ENCODE measurements at regions not wholly inside any gene's neighbourhood (a gene's known extent, or its start where the extent isn't known, plus 50 kb on each side); places are given as distances from the start of the nearest gene placed in this dataset.

- H3K27ac ChIP-seq = no peak overlapping the region
- intact Hi-C loops (cut with DNase I) = no loop called here
- no peaks in the 10 kb centered on the region for H3K27me3 ChIP-seq
- DNase-seq (no peak), FAIRE-seq (no peak), ATAC-seq (no peak)
- 56 to 64% methylated on average over 3 of the region's 3 CpGs for WGBS, 2 donors
- no peaks in the 10 kb centered on the region for H3K9me3 ChIP-seq
- H3K4me1 ChIP-seq = no peaks in the 10 kb centered on the region
- TF ChIP-seq, protein P1, sequence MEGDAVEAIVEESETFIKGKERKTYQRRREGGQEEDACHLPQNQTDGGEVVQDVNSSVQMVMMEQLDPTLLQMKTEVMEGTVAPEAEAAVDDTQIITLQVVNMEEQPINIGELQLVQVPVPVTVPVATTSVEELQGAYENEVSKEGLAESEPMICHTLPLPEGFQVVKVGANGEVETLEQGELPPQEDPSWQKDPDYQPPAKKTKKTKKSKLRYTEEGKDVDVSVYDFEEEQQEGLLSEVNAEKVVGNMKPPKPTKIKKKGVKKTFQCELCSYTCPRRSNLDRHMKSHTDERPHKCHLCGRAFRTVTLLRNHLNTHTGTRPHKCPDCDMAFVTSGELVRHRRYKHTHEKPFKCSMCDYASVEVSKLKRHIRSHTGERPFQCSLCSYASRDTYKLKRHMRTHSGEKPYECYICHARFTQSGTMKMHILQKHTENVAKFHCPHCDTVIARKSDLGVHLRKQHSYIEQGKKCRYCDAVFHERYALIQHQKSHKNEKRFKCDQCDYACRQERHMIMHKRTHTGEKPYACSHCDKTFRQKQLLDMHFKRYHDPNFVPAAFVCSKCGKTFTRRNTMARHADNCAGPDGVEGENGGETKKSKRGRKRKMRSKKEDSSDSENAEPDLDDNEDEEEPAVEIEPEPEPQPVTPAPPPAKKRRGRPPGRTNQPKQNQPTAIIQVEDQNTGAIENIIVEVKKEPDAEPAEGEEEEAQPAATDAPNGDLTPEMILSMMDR (IDR thresholded peaks at IDR 0.05) = no peak
- no peaks in the 10 kb centered on the region for H3K36me3 ChIP-seq
- H3K4me3 ChIP-seq = no peak overlapping the region
These were observed 122.4 kb upstream of the NPY2R start for GRCh38 chr4:155085843-155086530.

DNA sequence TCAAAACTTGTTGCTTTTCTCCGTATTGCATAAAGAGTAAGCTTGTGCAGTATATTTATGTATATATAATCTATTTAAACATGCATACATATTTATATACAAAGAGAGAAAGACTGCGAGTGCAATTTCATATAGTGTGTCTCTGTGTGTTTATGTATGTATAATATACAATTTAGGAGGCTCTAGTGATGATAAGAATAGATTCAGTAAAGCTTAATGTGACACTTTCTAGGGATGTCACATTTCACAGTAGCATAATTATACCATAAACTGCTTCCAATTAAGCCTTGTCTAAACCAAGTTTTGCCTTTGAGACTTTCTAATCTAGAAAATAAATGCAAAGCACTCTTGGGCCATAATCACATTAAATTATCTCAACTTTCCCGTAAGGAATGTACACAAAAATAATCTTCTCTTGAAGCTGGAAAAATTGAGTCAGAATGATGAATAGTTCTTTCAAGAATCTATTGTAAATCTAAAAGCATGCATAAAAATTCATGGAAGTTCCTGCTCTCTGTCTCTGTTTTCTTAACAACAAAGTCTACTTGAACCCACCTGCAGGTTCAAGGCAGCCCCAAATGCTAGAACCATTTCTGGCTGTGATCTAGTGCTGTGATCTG lies 114.1 kb upstream of the NPY2R start:
- H3K4me3 ChIP-seq = no peak overlapping the region
- 63% methylated on average over 3 of the region's 3 CpGs for WGBS, 2 donors
- peaks cover 0 to 15% (median 0%) of the 10 kb centered on the region in 3 donors for H3K4me1 ChIP-seq
- ATAC-seq = no peak
- H3K27ac ChIP-seq = no peak overlapping the region
- no peaks in the 10 kb centered on the region for H3K36me3 ChIP-seq
- H3K27me3 ChIP-seq = no peaks in the 10 kb centered on the region
- FAIRE-seq = no peak
- TF ChIP-seq, protein P1 (IDR thresholded peaks at IDR 0.05) = no peak
- DNase-seq = no peak
- intact Hi-C loops (cut with DNase I) = no loop called here
- no peaks in the 10 kb centered on the region for H3K9me3 ChIP-seq

GRCh38 chr4:155099231-155099630 lies 109.2 kb upstream of the NPY2R start:
- no peaks in the 10 kb centered on the region for H3K36me3 ChIP-seq
- intact Hi-C loops (cut with DNase I) = no loop called here
- H3K9me3 ChIP-seq = no peaks in the 10 kb centered on the region
- no peak overlapping the region for H3K4me3 ChIP-seq
- no peak overlapping the region for H3K27ac ChIP-seq
- no peak for ATAC-seq
- H3K27me3 ChIP-seq = no peaks in the 10 kb centered on the region
- TF ChIP-seq, protein P1 (IDR thresholded peaks at IDR 0.05) = no peak
- WGBS, 2 donors = 78 to 92% methylated on average over 1 of the region's 1 CpG
- peaks cover 0 to 13% (median 0%) of the 10 kb centered on the region in 3 donors for H3K4me1 ChIP-seq
- FAIRE-seq = no peak
- no peak for DNase-seq

- H3K36me3 ChIP-seq = no peaks in the 10 kb centered on the region
- no peaks in the 10 kb centered on the region for H3K27me3 ChIP-seq
- TF ChIP-seq, protein P1 (IDR thresholded peaks at IDR 0.05) = no peak
- H3K27ac ChIP-seq = no peak overlapping the region
- H3K9me3 ChIP-seq = no peaks in the 10 kb centered on the region
- FAIRE-seq = no peak
- H3K4me3 ChIP-seq = no peak overlapping the region
- DNase-seq = no peak
- 45 to 50% methylated on average over 1 of the region's 1 CpG for WGBS, 2 donors
- ATAC-seq = no peak
- H3K4me1 ChIP-seq = no peaks in the 10 kb centered on the region
- intact Hi-C loops (cut with DNase I) = no loop called here
These were observed 101.8 kb upstream of the NPY2R start for GRCh38 chr4:155106629-155107028.

DNA sequence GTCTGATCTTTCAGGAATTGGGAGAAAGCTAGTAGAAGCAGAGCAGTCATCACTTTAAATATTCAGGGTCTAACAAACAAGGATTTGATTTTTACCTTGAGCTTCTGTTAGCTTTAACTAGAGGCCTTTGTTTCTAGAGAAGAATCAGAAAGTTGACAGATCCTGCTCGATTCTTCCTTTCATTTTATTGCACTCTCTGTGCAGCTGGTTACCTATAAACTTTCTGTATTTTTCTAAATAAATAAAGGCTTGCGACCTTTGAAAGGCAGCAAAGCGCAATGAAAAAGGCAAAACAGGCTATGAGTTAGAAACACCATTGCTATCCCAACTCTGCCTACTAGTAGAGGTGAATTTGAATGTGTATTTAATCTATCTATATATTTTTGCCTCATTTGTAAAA lies 101.4 kb upstream of the NPY2R start:
- Histone ChIP-seq H3K27me3 (no peaks in the 10 kb centered on the region), H3K9me3 (no peaks in the 10 kb centered on the region), H3K27ac (no peak overlapping the region), H3K36me3 (no peaks in the 10 kb centered on the region), H3K4me3 (no peak overlapping the region), H3K4me1 (no peaks in the 10 kb centered on the region)
- intact Hi-C loops (cut with DNase I) = no loop called here
- FAIRE-seq (no peak), DNase-seq (no peak), ATAC-seq (no peak)
- 49 to 55% methylated on average over 3 of the region's 3 CpGs for WGBS, 2 donors
- TF ChIP-seq, protein P1 (IDR thresholded peaks at IDR 0.05) = no peak

Data from pancreas (tissue), 10 donors.